Mononuclear cell (primary cell): ENCODE measurements at regions not wholly inside any gene's neighbourhood (a gene's known extent, or its start where the extent isn't known, plus 50 kb on each side); places are given as distances from the start of the nearest gene placed in this dataset.

ENCODE experiments used
- H3K27me3 ChIP-seq: 2 replicates; pipeline ENCODE4 v1.6.0; 2011; ENCODE audit warnings: low read length, control low read depth; ENCODE audit not compliant: insufficient read depth
- H3K4me1 ChIP-seq: 2 replicates; pipeline ENCODE4 v1.5.1; 2011; ENCODE audit warnings: mild to moderate bottlenecking, low read length, control low read depth; ENCODE audit not compliant: insufficient read depth
- H3K4me3 ChIP-seq: 2 replicates; pipeline ENCODE4 v1.5.1; 2011; ENCODE audit warnings: mild to moderate bottlenecking, low read length, moderate library complexity
- H3K9me3 ChIP-seq: 2 replicates; pipeline ENCODE4 v1.5.1; 2011; ENCODE audit warnings: low read depth, mild to moderate bottlenecking, control low read depth, low read length

DNA sequence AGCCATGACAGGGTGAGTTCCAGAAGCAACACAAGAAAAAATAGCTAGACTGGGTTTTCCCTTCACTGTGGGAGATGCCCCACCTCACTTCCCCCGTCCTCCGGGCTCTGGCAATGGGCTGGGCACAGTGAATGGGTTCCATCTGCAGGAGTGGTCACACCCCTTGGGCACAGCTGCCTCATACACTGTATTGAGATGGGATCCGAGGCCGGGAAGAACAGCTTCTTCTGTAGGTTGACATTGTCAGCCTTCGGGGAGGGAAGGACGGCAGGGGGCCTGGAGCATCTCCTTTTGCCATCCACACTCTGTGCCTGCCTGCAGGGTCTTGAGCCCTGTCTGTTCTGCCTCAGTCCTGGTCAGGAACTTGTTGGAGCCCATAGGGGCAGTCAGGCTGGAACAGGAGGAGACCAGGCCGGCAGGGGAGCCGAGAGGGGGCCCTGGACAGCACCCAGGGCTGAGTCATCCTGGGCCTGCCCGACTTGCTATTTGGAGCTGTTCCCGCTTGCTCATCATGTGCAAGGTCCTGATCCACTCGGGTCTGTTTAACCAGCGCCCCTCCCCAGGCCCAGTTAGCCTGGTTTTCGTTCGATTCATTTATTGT is 286.7 kb downstream of the SEC14L1 start:
- Histone ChIP-seq H3K9me3 (no peaks in the 10 kb centered on the region), H3K4me3 (no peak overlapping the region), H3K27me3 (no peaks in the 10 kb centered on the region), H3K4me1 (peaks cover 89% of the 10 kb centered on the region)

- no peaks in the 10 kb centered on the region for H3K9me3 ChIP-seq
- no peak overlapping the region for H3K4me3 ChIP-seq
- H3K27me3 ChIP-seq: no peaks in the 10 kb centered on the region
- peaks cover 96% of the 10 kb centered on the region for H3K4me1 ChIP-seq
These were observed 287.4 kb downstream of the SEC14L1 start for GRCh38 chr17:77428020-77428748.

DNA sequence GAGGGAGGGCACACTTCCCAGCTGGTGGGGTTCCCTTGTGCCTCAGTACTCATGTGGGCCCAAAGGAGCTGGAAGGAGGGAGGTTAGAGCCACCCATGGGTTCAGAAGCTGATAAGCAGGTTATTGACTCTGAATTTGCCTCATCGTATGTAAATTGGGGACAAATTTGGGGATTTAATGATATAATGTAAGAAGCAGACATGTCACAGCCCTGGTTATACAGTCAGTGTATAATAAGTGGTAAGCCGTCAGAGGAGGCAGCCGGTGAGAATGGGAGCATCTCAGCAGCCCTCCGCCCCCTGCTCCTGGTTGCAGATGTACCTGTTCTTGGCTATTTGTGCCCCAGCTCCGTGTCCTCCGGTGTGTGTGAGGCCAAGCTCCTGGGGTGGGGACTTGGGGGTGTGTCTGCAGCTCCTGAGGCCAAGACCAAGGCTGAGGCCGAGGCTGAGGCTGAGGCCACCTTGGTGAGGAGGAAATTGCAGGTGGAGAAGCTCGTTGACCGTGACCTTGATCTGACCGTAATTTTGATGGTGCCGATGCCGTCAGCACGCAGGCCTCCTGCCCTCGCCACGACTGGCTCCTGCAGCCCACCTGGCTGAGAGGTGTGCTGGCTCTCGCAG is 288.1 kb downstream of the SEC14L1 start:
- Histone ChIP-seq H3K4me3 (no peak overlapping the region), H3K4me1 (peaks cover 99% of the 10 kb centered on the region), H3K9me3 (no peaks in the 10 kb centered on the region), H3K27me3 (no peaks in the 10 kb centered on the region)

DNA sequence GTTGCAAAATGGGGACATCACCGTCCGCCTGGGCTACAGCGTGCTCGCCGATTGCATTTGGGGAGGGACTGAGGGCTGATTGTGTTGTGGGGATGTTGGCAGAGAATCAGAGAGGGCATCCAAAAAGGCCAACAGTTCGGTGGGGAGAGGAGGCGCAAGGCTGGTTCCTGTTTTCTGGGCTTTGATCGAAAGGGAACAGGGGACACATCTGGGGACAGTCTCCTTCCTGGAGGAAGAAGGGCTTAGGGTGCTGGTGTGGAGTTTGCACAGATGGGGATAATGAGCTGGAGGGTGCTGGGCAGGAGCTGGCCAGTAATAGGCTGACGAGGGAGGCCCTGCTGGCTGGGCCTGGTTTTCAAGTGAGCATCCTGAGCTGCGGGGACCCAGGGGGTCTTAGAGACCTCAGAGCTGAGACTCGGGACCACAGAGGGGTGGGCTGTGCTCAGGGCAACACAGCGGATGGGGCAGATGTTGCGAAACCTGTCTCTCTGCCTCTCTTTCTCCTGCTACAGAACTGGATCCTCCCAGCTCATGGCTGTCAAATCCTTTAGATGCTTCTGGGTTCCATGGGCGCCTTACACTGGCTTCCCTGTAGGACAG is 288.7 kb downstream of the SEC14L1 start:
- peaks cover 99% of the 10 kb centered on the region for H3K4me1 ChIP-seq
- no peaks in the 10 kb centered on the region for H3K27me3 ChIP-seq
- no peaks in the 10 kb centered on the region for H3K9me3 ChIP-seq
- no peak overlapping the region for H3K4me3 ChIP-seq

GRCh38 chr17:77429969-77430752 is 289.4 kb downstream of the SEC14L1 start:
- Histone ChIP-seq H3K4me1 (peaks cover 99% of the 10 kb centered on the region), H3K9me3 (no peaks in the 10 kb centered on the region), H3K4me3 (no peak overlapping the region), H3K27me3 (no peaks in the 10 kb centered on the region)

- no peaks in the 10 kb centered on the region for H3K9me3 ChIP-seq
- H3K27me3 ChIP-seq: no peaks in the 10 kb centered on the region
- peaks cover 99% of the 10 kb centered on the region for H3K4me1 ChIP-seq
- no peak overlapping the region for H3K4me3 ChIP-seq
These were observed 291.4 kb downstream of the SEC14L1 start for GRCh38 chr17:77432034-77432661.

GRCh38 chr17:77432742-77433141 is 292.0 kb downstream of the SEC14L1 start:
- Histone ChIP-seq H3K4me1 (peaks cover 99% of the 10 kb centered on the region), H3K9me3 (no peaks in the 10 kb centered on the region), H3K27me3 (no peaks in the 10 kb centered on the region), H3K4me3 (peak overlapping the region; percentile 24)

DNA sequence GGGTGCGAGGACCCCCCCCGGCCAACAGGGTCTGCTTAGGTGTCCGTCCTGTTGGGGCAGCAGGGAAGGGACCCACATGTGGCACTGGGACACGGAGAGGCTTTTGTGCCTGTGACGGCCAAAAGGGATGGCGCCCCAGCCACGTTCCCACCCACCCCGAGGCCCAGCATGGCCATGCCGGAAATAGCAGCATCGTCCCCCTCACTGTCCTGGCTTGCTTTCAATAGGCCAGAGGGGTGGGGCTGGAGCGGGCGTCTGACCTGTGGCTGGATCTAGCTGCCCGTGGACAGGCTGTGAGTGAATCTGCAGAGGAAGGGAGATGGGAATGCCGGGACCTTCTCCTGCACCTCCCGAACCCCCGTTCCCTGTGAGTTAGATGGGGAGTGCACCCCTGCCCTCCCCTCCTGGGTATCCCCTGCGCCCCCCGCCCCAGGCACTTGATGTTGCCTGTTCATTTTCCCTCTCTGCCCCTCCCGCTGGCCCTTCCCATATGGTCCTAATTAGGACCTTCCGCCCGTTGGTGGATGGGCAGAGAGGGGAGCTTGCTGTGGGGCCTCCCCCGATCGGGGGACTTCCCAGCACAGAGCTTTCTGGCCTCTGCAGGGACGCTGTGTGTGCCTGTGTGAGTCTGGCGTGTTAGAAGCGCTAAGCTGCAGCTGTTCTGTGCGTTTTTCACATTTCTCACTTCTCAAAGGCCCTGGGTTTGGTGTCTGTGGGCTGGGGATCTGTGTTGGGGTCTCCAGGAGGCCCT is 292.8 kb downstream of the SEC14L1 start:
- Histone ChIP-seq H3K4me1 (peaks cover 99% of the 10 kb centered on the region), H3K4me3 (peak overlapping the region; percentile 24), H3K27me3 (no peaks in the 10 kb centered on the region), H3K9me3 (no peaks in the 10 kb centered on the region)

GRCh38 chr17:77434136-77435114 is 293.7 kb downstream of the SEC14L1 start:
- no peaks in the 10 kb centered on the region for H3K9me3 ChIP-seq
- no peaks in the 10 kb centered on the region for H3K27me3 ChIP-seq
- peak overlapping the region; percentile 24 for H3K4me3 ChIP-seq
- H3K4me1 ChIP-seq: peaks cover 99% of the 10 kb centered on the region

DNA sequence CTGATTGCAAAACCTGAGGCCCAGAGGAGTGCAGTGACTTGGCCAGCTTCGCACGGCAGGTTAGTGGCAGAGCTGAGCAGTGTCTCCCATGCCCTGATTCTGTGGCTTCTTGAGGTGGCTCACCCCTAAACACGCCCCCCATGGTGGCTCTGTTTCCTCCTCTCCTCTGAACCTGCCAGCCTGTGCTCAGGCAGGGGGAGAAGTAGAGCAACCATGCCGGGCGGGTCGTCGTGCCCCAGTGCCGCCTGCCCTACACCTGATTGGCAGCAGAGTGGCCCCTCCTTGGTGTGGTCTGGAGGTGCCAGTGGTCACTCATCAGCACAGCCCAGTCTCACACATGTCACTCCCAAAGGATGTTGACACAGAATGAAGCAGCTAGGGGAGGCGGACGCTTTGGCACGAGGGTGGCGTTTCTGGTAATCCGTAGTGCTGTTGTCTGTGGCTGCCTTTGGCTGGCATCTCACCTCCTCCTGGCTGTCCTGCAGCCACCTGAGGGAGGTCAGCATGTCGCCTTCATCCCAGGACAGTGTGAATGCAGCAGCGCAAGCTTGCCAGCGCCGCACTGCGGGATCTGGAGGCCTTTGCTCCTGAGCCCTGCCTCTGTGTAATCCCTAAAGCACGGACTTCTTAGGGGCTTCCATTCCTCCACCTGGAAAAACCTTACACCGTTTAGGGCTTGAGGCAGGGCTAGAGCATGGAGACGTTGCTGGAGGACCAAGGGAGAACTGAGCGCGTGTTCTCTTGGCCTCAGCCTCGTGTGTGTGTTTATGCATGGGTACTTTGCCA is 294.7 kb downstream of the SEC14L1 start:
- Histone ChIP-seq H3K4me3 (peak overlapping the region; percentile 24), H3K27me3 (no peaks in the 10 kb centered on the region), H3K4me1 (peaks cover 99% of the 10 kb centered on the region), H3K9me3 (no peaks in the 10 kb centered on the region)

DNA sequence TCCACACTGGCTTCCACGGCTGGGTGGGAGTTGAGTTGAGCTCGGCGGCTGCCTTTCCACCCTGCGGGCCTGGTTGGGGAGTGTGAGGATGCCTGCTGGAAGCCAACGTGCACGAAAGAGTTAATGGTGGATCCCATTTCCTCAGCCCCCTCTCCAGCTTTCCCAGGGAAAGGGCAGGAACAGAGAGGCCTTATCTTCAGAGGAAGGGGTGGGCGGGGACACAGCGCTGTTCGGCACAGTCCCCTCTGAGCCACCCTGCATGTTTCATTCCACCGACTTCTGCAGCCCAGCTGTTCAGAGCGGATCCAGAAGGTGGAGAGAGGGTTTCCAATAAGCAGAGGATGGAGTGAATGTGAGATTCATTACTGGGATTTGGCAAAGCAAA is 295.3 kb downstream of the SEC14L1 start:
- H3K4me3 ChIP-seq: no peak overlapping the region
- H3K27me3 ChIP-seq: no peaks in the 10 kb centered on the region

GRCh38 chr17:77436481-77436880 is 295.7 kb downstream of the SEC14L1 start:
- no peaks in the 10 kb centered on the region for H3K27me3 ChIP-seq
- no peaks in the 10 kb centered on the region for H3K9me3 ChIP-seq
- peaks cover 99% of the 10 kb centered on the region for H3K4me1 ChIP-seq
- H3K4me3 ChIP-seq: no peak overlapping the region

More for the DNA sequence above, 295.3 kb downstream of the SEC14L1 start:
- no peaks in the 10 kb centered on the region for H3K9me3 ChIP-seq
- peaks cover 99% of the 10 kb centered on the region for H3K4me1 ChIP-seq
